Osteocyte (in vitro differentiated cells): ENCODE measurements at regions not wholly inside any gene's neighbourhood (a gene's known extent, or its start where the extent isn't known, plus 50 kb on each side); places are given as distances from the start of the nearest gene placed in this dataset.

Experiments
- DNase-seq: peaks from one replicate; pipeline ENCODE4 v3.0.0; 2021; ENCODE audit warnings: mixed read lengths; ENCODE audit not compliant: unreplicated experiment; ENCODE audit errors: extremely low spot score
- H3K27ac Mint-ChIP-seq: one replicate; pipeline ENCODE4 v1.8.0; 2021; ENCODE audit warnings: mild to moderate bottlenecking, mixed read lengths; ENCODE audit not compliant: unreplicated experiment
- H3K27me3 Mint-ChIP-seq: one replicate; pipeline ENCODE4 v1.8.0; 2021; ENCODE audit warnings: mixed read lengths; ENCODE audit not compliant: unreplicated experiment
- H3K36me3 Mint-ChIP-seq: one replicate; pipeline ENCODE4 v1.8.0; 2021; ENCODE audit warnings: mixed read lengths; ENCODE audit not compliant: unreplicated experiment
- H3K4me1 Mint-ChIP-seq: one replicate; pipeline ENCODE4 v1.8.0; 2021; ENCODE audit warnings: mixed read lengths; ENCODE audit not compliant: unreplicated experiment
- H3K4me3 Mint-ChIP-seq: one replicate; pipeline ENCODE4 v1.8.0; 2021; ENCODE audit warnings: mild to moderate bottlenecking, moderate library complexity, mixed read lengths; ENCODE audit not compliant: unreplicated experiment
- H3K9me3 Mint-ChIP-seq: one replicate; pipeline ENCODE4 v1.8.0; 2021; ENCODE audit warnings: mixed read lengths; ENCODE audit not compliant: unreplicated experiment
- CTCF ChIP-seq: fragments of 200-600 bp; sonication (generic); IDR thresholded peaks from 2 replicates; pipeline ENCODE4 v1.5.0; 2021; ENCODE audit warnings: antibody characterized with exemption, mild to moderate bottlenecking, moderate library complexity

- H3K27me3 Mint-ChIP-seq, result peaks cover 2% of the 10 kb centered on the region
- H3K4me3 Mint-ChIP-seq, result no peak overlapping the region
- no peaks in the 10 kb centered on the region for H3K4me1 Mint-ChIP-seq
- no peak for TF ChIP-seq CTCF
- no peaks in the 10 kb centered on the region for H3K36me3 Mint-ChIP-seq
- no peak overlapping the region for H3K27ac Mint-ChIP-seq
- H3K9me3 Mint-ChIP-seq, result no peaks in the 10 kb centered on the region
- no peak for DNase-seq
These were observed 109.3 kb upstream of the TECRL start for GRCh38 chr4:64518600-64518999.

- H3K27ac Mint-ChIP-seq, result no peak overlapping the region
- no peaks in the 10 kb centered on the region for H3K9me3 Mint-ChIP-seq
- H3K27me3 Mint-ChIP-seq, result peaks cover 2% of the 10 kb centered on the region
- H3K4me1 Mint-ChIP-seq, result no peaks in the 10 kb centered on the region
- no peak for TF ChIP-seq CTCF
- H3K4me3 Mint-ChIP-seq, result no peak overlapping the region
- no peaks in the 10 kb centered on the region for H3K36me3 Mint-ChIP-seq
- DNase-seq, result no peak
These were observed 106.9 kb upstream of the TECRL start for GRCh38 chr4:64516176-64516575.

GRCh38 chr4:64508089-64508488 is 98.8 kb upstream of the TECRL start:
- DNase-seq, result no peak
- no peak for TF ChIP-seq CTCF
- Mint-ChIP-seq H3K36me3 (no peaks in the 10 kb centered on the region), H3K27ac (no peak overlapping the region), H3K9me3 (peaks cover 5% of the 10 kb centered on the region), H3K4me3 (no peak overlapping the region), H3K4me1 (no peaks in the 10 kb centered on the region), H3K27me3 (no peaks in the 10 kb centered on the region)

GRCh38 chr4:64503945-64504675 is 94.9 kb upstream of the TECRL start:
- H3K4me3 Mint-ChIP-seq, result no peak overlapping the region
- H3K4me1 Mint-ChIP-seq, result no peaks in the 10 kb centered on the region
- no peaks in the 10 kb centered on the region for H3K36me3 Mint-ChIP-seq
- peaks cover 5% of the 10 kb centered on the region for H3K9me3 Mint-ChIP-seq
- no peak for DNase-seq
- TF ChIP-seq CTCF, result no peak
- H3K27me3 Mint-ChIP-seq, result no peaks in the 10 kb centered on the region
- H3K27ac Mint-ChIP-seq, result no peak overlapping the region

- no peak for TF ChIP-seq CTCF
- H3K4me3 Mint-ChIP-seq, result no peak overlapping the region
- no peaks in the 10 kb centered on the region for H3K36me3 Mint-ChIP-seq
- no peaks in the 10 kb centered on the region for H3K4me1 Mint-ChIP-seq
- no peak overlapping the region for H3K27ac Mint-ChIP-seq
- H3K27me3 Mint-ChIP-seq, result no peaks in the 10 kb centered on the region
- H3K9me3 Mint-ChIP-seq, result peaks cover 5% of the 10 kb centered on the region
- no peak for DNase-seq
These were observed 94.2 kb upstream of the TECRL start for GRCh38 chr4:64503416-64503815.
